Kidney (tissue), 13 donors: ENCODE measurements at regions not wholly inside any gene's neighbourhood (a gene's known extent, or its start where the extent isn't known, plus 50 kb on each side); places are given as distances from the start of the nearest gene placed in this dataset.

ENCODE experiments used
- DNase-seq, 5 donors: peaks; one replicate each; pipeline ENCODE4 v3.0.0-alpha.2; 2013 to 2020
- FAIRE-seq: peaks from 2 replicates; lab custom pipeline; 2012; peaks lifted over from hg19 to GRCh38; lab: Jason Lieb, UNC
- H3K27ac ChIP-seq, 2 donors: one replicate each; pipeline ENCODE4 v1.7.0; 2013; ENCODE audit warnings: low read depth in 2 of 2, low read length in 2 of 2, inconsistent platforms in 1 of 2
- H3K27me3 ChIP-seq: one replicate; pipeline ENCODE4 v1.7.1; 2013; ENCODE audit warnings: low read length, inconsistent platforms; ENCODE audit not compliant: control insufficient read depth, insufficient read depth
- H3K36me3 ChIP-seq, 3 donors: one replicate each; pipeline versions ENCODE4 v1.7.0 to v1.7.1; 2013; ENCODE audit warnings: low read length in 3 of 3, control low read depth in 1 of 3, inconsistent platforms in 1 of 3; ENCODE audit not compliant: insufficient read depth in 3 of 3, control insufficient read depth in 2 of 3
- H3K4me1 ChIP-seq, 3 donors: one replicate each; pipeline versions ENCODE4 v1.7.0 to v1.7.1; 2013; ENCODE audit warnings: low read length in 3 of 3, inconsistent platforms in 1 of 3, low read depth in 1 of 3; ENCODE audit not compliant: control insufficient read depth in 2 of 3, insufficient read depth in 2 of 3
- H3K4me3 ChIP-seq, 3 donors: one replicate each; pipeline versions ENCODE4 v1.7.0 to v1.8.1; 2013; ENCODE audit warnings: low read length in 3 of 3, control low read depth in 1 of 3, inconsistent platforms in 1 of 3
- H3K9ac ChIP-seq, 3 donors: one replicate each; pipeline versions ENCODE4 v1.7.0 to v1.7.1; 2013; ENCODE audit warnings: low read length in 3 of 3, control low read depth in 1 of 3, inconsistent platforms in 1 of 3
- H3K9me3 ChIP-seq, 3 donors: one replicate each; pipeline versions ENCODE4 v1.7.0 to v1.7.1; 2013; ENCODE audit warnings: low read length in 3 of 3, control low read depth in 1 of 3, inconsistent platforms in 1 of 3; ENCODE audit not compliant: control insufficient read depth in 2 of 3, insufficient read depth in 1 of 3
- intact Hi-C: fragments of 100-400 bp; cut with DNase I; formaldehyde crosslinking; loops from one replicate; pipeline ENCODE4 v1.11.1; 2022
- TF ChIP-seq, protein P1 (sequence below): IDR thresholded peaks from 3 replicates; pipeline ENCODE4 v1.5.1; 2012; ENCODE audit warnings: mild to moderate bottlenecking, moderate library complexity, borderline replicate concordance; ENCODE audit not compliant: insufficient read depth; ENCODE audit errors: extremely low read depth
- donor health status: control.
- donor health status: control.
- donor health status: control.
- donor health status: control.
- donor health status: control.
- donor health status: DM: yes; HTN: yes; CAD: no.
- donor health status: Normal renal cell carcinoma (clear cell type).

DNA sequence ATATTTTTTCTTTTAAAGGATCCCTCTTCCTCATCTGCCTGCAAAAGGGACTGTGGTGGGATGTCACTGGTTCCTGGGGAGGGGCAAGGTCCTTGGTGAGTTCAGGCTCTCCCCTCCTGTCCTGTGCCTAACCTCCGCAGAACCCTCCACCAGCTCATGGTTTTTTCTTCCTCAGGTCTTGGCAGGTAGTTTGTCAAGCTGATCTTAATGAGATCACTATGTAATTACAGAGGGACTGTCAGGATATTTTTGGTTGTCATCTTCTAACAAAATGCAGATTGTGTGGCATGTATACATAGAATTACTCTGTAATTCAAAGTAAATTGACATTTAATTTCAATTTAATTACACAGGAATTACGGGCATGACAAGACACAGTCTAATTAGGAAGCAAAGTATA lies 150.3 kb upstream of the SEMA6A start:
- FAIRE-seq: no peak
- no peak for DNase-seq
- H3K9ac ChIP-seq: no peak overlapping the region
- intact Hi-C loops: no loop called here
- no peaks in the 10 kb centered on the region for H3K4me1 ChIP-seq
- no peaks in the 10 kb centered on the region for H3K27me3 ChIP-seq
- H3K27ac ChIP-seq: no peak overlapping the region
- no peak overlapping the region for H3K4me3 ChIP-seq
- no peaks in the 10 kb centered on the region for H3K9me3 ChIP-seq
- no peaks in the 10 kb centered on the region for H3K36me3 ChIP-seq
- TF ChIP-seq, protein P1, sequence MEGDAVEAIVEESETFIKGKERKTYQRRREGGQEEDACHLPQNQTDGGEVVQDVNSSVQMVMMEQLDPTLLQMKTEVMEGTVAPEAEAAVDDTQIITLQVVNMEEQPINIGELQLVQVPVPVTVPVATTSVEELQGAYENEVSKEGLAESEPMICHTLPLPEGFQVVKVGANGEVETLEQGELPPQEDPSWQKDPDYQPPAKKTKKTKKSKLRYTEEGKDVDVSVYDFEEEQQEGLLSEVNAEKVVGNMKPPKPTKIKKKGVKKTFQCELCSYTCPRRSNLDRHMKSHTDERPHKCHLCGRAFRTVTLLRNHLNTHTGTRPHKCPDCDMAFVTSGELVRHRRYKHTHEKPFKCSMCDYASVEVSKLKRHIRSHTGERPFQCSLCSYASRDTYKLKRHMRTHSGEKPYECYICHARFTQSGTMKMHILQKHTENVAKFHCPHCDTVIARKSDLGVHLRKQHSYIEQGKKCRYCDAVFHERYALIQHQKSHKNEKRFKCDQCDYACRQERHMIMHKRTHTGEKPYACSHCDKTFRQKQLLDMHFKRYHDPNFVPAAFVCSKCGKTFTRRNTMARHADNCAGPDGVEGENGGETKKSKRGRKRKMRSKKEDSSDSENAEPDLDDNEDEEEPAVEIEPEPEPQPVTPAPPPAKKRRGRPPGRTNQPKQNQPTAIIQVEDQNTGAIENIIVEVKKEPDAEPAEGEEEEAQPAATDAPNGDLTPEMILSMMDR: no peak

DNA sequence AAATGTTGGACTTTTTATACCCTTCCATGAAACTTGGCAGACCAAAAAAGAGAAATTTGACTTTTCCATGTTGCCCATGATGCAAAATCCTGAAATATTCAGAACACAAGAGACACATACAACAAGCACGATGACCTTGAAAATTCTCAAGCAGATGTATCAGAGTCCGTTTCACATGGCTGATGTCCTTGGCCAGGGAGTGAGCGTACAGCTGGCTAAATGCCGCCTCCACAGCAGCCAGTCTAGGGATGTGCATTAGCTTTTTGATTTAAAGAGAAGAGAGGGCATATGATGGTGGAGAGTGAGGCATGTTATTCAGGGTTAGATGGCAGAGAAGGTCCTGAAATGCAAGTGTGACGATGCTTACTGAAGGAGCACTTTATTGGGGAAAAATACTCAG lies 148.0 kb upstream of the SEMA6A start:
- no peak overlapping the region for H3K27ac ChIP-seq
- no peak overlapping the region for H3K9ac ChIP-seq
- no peaks in the 10 kb centered on the region for H3K9me3 ChIP-seq
- no peaks in the 10 kb centered on the region for H3K4me1 ChIP-seq
- H3K27me3 ChIP-seq: no peaks in the 10 kb centered on the region
- TF ChIP-seq, protein P1: no peak
- no peak for FAIRE-seq
- no peaks in the 10 kb centered on the region for H3K36me3 ChIP-seq
- intact Hi-C loops: no loop called here
- DNase-seq: no peak
- no peak overlapping the region for H3K4me3 ChIP-seq

DNA sequence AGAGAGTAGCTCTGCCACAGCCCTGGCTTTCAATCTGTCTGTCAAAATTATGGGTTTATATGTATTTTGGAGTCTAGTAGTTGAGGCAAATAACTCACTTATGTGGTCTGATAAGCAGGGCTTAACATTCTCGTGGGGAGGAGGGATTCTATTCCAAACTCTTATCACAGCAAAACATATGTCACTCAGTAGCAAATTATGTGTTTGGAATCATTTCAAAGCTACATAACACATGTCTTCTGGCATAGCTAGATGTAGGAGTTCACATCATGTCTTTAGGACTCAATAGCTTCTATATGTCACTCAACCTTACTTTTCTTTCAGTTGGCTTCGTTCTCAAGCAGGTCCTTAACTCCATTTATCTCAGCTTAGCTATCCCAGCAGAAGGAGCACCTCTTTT lies 144.5 kb upstream of the SEMA6A start:
- H3K9ac ChIP-seq: no peak overlapping the region
- H3K4me3 ChIP-seq: no peak overlapping the region
- H3K36me3 ChIP-seq: no peaks in the 10 kb centered on the region
- no peaks in the 10 kb centered on the region for H3K9me3 ChIP-seq
- intact Hi-C loops: no loop called here
- no peaks in the 10 kb centered on the region for H3K27me3 ChIP-seq
- FAIRE-seq: no peak
- no peaks in the 10 kb centered on the region for H3K4me1 ChIP-seq
- no peak for DNase-seq
- H3K27ac ChIP-seq: no peak overlapping the region
- TF ChIP-seq, protein P1: no peak

- H3K9ac ChIP-seq: no peak overlapping the region
- no peak overlapping the region for H3K4me3 ChIP-seq
- TF ChIP-seq, protein P1: no peak
- no peaks in the 10 kb centered on the region for H3K36me3 ChIP-seq
- no peaks in the 10 kb centered on the region for H3K27me3 ChIP-seq
- no peak overlapping the region for H3K27ac ChIP-seq
- intact Hi-C loops: no loop called here
- no peaks in the 10 kb centered on the region for H3K4me1 ChIP-seq
- DNase-seq (no peak), FAIRE-seq (no peak)
- H3K9me3 ChIP-seq: no peaks in the 10 kb centered on the region
Observed at GRCh38 chr5:116718317-116718716, 143.7 kb upstream of the SEMA6A start.
